CD4-positive, alpha-beta T cell treated with Interleukin-6 at 100 ng/mL for 8 hours (primary cell): ENCODE measurements at regions not wholly inside any gene's neighbourhood (a gene's known extent, or its start where the extent isn't known, plus 50 kb on each side); places are given as distances from the start of the nearest gene placed in this dataset.
"Not testable (repeated sequence)": the region's sequence is repeated elsewhere in the genome, so short reads cannot be mapped to it uniquely, and the experiment has no call there.

ENCODE experiments used
- DNase-seq: peaks from one replicate; pipeline ENCODE4 v3.0.0-alpha.2; 2020; ENCODE audit warnings: mixed read lengths, low spot score

- DNase-seq, result no peak
These were observed 73.7 kb upstream of the H2AZ1 start for GRCh38 chr4:100023800-100024199.

- DNase-seq, result no peak
These were observed 72.7 kb upstream of the H2AZ1 start for GRCh38 chr4:100022792-100023222.

- no peak for DNase-seq
These were observed 69.7 kb upstream of the H2AZ1 start for GRCh38 chr4:100019821-100020220.

- DNase-seq, result no peak
These were observed 67.7 kb upstream of the H2AZ1 start for GRCh38 chr4:100017637-100018310.

DNA sequence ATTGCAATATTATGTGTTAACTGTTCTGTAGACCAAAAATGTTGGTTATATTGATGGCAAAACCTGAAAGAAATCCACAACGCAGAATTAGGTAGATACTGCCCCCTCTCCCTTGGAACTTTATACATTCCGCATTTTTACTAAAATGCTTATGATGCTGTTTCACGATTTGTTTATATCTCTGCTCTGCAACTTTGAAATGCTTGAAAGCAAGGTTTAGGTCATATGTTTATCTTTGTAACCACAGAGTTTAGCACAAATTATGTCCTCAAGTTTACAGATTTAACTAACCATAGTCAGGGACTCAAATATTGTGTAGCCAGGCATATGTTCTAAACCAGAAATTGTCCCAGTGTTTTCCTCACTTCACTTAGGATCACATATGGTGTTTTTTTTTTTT is 66.1 kb upstream of the H2AZ1 start:
- DNase-seq, result no peak

DNA sequence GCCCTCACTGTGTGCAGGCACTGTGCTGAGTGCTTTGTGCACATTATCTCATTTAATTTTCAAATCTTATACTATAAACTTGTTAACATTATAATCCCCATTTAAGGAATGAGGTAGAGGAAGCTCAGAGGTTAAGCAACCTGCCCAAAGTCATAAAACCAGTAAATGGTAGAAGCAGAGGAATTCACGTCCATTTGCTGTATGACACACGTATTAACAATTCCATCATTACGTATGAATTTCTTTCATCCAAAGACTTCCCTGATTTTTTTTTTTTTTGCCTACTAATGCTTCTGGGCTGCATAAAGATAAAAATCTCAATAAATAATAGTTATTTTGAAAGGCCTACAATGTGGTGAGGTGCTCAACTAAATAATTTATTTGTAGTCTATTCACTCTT is 64.5 kb upstream of the H2AZ1 start:
- DNase-seq, result no peak

GRCh38 chr4:100009490-100009889 is 59.4 kb upstream of the H2AZ1 start:
- no peak for DNase-seq

DNA sequence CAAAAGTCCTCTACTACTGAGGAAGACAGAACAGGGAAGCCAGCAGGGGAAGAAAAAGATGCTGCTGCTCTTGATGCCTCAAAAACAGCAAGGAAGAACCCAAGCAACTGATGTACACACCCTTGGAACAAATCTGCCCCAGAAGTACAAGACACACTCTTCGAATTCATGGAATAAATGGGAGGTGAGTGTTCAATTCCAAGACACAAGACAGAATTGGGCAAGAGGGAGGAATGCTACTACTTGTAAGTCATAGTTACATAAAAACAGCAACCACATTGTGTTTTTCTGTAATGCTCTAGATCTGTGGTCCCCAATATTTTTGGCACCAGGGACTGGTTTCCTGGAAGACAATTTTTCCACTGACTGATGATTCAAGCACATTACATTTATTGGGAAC is 58.0 kb upstream of the H2AZ1 start:
- no peak for DNase-seq

DNA sequence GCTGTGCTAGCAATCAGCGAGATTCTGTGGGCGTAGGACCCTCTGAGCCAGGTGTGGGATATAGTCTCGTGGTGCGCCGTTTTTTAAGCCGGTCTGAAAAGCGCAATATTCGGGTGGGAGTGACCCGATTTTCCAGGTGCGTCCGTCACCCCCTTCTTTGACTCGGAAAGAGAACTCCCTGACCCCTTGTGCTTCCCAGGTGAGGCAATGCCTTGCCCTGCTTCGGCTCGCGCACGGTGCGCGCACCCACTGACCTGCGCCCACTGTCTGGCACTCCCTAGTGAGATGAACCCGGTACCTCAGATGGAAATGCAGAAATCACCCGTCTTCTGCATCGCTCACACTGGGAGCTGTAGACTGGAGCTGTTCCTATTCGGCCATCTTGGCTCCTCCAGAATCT is 56.1 kb upstream of the H2AZ1 start:
- DNase-seq, result not testable (repeated sequence)
